Left hindlimb (tissue), 1 donor: ENCODE measurements at regions not wholly inside any gene's neighbourhood (a gene's known extent, or its start where the extent isn't known, plus 50 kb on each side); places are given as distances from the start of the nearest gene placed in this dataset.

Experiments
- DNase-seq: peaks from one replicate; pipeline ENCODE4 v3.0.0-alpha.2; 2018

DNA sequence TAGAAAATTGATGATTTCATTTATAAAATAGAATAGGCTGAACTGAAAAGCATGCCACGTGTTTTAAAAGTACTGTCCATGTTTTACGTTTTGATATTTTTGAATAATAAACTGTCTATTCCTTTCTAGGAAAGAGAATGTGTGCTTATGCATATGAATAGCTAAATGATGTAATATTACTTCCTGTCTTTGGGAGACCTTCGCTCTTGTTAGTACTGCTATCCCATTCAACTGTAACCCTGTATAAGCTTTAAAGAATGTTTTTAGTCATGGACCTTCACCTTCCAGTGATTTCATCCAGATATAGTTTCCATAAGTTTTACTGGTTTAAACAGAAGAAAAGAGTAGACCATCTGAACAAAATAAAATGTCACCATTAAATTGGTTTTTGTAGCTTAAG, 274.4 kb upstream of the SEMA3A start:
- DNase-seq: no peak

DNA sequence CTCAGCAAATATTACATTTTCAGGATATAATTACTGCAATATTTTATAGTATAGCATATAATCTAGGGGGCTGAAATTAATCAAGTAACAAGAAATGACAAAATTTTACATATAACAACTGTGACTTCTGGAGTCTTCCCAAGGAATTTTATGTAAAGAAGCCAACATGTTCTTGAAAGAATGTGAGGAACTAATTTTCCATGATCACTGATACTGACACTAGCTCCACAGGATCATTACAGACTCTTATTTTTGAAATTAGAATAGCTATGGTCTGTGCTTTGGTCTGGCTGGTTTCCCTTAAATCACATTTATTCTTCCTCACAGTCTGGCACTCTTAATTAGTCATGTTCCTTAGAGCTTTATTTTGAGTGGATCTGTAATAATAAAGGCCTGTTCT, 267.7 kb upstream of the SEMA3A start:
- no peak for DNase-seq

DNA sequence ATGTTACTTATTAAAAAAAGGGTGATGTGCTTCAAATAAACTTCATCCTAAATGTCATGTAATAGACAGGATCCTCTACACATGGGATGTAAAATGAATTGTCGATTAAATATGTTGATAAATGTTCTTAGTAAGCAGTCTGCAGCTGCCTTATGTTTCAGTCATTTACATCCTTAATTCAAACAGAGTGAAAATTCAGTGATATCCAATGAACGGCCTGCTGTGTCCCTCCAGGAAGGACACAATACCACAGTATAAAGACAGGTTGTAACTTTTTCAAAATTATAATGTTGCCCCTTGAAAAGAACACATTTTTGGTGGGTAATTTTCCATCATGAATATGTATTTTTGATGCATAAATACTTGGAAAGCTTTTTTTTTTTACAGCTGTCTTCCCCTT, 266.5 kb upstream of the SEMA3A start:
- no peak for DNase-seq

DNA sequence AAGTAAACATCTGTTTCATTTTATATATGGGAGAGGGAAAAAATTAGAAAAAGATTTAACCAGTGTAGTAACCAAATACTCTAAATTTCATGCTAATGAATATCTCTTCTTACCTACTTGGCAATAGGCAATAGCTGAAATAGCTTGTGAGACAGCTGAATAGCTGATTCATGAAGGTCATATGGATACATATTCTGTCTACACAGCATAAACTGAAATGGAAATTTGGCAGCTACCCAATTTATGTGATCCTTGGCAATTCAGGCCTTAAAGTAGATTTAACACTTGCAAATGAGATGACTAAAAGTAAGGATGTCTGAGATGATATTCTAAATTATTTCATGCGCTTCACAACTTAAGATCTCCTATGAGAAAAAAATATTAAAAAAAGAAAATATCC, 261.2 kb upstream of the SEMA3A start:
- DNase-seq: no peak

DNA sequence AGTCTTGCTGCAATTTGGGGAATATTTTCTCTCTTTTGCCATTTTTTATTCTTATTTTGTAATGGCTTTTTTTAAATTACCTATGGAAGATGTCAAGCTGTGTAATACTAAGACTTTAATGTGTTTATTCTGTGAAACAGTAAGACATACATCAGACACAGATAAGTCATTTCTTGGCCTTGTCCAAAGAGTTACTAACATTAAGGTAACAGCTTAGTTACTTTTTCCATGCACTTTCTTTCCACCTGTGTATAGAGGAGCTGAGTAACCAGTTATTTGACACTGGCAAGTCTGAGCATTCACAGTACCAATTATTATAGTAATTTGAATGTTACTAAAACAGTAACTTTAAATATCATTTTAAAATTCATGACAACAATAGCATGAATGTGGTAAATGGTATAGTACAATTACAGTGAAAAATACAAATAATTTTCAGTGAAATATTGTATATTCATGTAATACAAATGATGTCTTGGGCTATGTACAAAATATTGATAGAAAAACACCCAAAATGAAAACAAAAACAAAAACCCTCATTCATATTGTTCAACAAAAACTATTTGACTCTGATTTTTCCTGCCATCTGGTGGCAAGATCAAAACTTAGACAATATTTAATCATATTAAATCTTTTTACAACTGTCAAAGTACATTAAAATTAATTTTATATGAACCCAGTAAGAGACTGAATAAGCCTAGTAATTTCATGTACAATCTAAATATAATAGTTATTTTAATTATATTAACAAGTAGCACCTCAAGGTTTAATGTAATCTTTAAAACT, 259.8 kb upstream of the SEMA3A start:
- no peak for DNase-seq

DNA sequence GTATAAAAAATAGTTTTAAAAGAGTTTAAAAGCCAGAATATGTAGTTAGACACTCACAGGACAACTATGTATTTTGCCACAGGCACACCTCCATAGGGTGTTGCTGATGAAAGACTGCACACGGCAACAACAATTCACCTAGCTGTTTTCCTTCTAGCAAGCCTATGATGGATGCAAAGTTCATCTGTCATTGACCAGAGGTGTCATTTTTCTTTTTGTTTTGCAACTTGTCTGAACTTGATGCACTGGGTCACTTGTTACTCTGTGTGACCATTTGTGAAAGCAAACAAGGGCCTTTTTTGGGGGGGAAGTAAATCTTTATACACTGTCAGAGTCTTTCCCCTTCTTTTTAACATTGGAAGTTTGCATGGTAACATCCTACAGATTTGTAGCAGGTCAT, 258.0 kb upstream of the SEMA3A start:
- DNase-seq: no peak

DNA sequence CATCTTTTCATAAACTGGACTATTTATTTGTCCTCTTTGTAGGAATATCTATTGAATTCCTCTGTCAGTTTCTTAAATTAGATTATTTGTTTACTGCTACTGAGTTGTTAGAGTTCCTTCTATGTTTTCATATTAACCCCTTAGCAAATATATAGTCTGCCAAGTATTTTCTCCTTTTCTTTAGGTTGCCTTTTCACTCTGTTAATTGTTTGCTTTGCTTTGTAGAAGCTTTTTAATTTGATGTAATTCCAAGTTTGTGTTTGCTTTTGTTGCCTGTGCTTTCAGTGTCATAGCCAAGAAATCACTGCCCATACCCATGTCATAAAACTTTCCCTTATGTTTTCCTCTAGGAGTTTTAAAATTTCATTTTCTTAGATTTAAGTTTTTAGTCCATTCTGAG, 256.2 kb upstream of the SEMA3A start:
- no peak for DNase-seq

DNA sequence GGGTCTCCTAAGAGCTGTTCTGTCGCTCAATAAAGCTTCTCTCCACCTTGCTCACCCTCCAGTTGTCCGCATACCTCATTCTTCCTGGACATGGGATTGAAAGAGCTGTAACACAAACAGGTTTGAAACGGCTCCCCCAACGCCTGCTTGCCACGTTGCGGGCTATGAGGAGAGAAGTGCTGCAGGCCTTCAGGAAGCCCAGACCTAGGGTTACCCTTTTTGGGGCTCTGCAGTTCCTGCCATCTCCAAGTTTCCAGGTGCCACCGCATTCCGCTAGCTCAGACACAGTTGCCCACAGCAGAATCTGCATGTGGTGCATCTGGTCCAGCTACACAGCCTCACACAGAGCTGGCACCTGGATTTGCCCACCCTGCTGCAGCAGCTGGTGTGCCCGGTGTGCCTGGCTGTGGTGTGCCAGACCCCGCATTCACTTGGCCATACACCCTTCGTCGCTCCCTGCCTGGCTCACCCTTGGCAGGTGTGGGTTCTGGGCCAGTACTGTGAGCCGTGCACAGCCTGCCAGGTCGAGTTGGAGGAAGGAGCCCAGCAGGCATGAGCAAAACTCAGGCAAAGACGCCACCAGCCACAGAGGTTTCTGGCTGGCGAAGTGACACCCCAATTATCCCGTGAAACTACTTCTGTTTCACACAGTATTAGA, 253.2 kb upstream of the SEMA3A start:
- no peak for DNase-seq

DNA sequence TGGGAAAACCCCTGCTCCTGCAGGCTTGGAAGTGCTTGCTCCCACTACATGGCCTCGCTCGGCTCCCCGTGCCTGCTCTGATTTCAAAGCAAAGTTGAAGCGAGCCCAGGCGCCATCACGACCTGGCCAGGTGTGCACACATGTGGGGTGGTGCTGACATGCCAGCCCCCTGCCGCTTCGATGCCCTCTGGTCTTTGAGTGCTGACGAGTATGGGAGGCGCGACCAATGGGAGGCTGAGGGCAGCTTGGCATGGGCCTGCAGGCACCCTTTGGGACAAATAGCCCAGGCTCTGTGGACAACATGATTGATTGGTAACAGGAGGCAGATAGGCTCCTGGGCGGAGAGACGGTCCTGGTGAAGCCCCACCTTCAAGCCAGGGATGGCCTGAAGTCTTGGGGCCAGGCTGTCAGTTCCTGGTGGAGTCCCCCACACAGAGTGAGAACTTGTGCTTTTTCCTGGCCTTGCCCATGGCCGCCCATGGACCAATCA, 252.4 kb upstream of the SEMA3A start:
- no peak for DNase-seq

DNA sequence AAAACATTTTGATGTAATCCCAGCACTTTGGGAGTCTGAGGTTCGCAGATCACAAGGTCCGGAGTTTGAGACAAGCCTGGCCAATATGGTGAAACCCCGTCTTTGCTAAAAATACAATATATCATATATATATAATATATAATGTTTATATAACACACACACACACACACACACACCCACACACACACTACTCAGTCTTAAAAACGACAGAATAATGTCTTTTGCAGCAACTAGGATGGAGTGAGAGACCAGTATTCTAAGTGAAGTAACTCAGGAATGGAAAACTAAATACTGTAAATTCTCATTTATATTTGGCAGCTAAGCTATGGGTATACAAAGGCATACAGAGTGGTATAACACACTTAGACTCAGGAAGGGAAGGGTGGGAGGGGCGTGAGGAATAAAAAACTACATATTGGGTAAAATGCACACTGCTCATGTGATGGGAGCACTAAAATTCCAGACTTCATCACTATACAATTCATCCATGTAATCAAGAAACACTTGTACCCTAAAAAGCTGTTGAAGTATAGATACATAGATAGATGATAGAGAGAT, 231.2 kb upstream of the SEMA3A start:
- DNase-seq: no peak

DNA sequence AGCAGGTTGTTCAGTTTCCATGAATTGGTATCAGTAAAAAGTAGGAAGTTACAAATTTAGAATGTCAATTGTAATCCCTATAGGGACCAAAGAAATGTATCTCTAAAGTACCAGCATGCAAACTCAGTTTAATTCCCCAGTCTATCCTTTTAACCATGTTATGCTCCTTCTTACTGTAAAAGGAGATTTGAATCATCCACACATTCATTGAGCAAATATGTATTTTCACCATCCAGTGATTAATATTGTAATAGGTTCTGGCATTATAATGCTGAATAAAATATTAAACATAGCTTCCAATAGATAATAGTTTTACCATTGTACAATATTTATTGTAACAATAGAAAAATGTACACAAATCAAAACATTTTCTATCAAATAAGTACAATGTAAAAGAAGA, 228.2 kb upstream of the SEMA3A start:
- no peak for DNase-seq

DNA sequence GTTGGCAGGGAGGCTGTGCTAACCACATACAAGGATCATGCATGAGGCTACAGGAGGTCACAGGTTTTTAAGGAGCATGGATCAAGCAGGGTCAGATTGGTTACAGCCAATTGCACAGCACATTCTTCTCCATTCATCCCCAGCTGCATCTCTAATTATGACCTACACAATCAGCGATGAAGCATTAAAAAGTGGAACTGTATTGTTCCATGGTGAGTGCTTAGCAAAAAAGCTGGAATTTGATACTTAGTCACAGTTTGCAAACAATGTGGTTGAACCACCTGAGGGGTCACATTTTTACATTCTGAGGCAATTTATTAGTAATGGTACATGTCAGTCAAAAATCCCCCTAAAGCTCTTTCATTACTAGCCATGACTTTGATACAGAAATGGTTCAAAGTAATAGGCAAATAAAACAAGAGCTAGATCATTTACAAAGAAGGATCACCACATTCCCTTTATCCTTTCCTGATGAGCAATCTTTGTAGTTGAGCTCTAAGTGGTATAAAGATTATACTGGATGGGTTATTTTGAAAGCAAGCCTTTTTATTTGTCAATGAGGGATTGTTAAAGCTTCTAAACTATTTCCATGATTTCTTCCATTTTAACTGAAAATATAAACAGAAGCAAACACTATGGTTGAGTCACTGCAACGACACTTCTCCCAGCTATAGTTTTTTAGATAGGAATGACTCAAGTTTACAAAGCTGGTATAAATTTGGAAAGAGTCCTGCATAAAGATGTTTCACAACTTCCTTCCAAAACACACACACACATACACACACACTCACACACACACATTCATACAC, 217.8 kb upstream of the SEMA3A start:
- no peak for DNase-seq

DNA sequence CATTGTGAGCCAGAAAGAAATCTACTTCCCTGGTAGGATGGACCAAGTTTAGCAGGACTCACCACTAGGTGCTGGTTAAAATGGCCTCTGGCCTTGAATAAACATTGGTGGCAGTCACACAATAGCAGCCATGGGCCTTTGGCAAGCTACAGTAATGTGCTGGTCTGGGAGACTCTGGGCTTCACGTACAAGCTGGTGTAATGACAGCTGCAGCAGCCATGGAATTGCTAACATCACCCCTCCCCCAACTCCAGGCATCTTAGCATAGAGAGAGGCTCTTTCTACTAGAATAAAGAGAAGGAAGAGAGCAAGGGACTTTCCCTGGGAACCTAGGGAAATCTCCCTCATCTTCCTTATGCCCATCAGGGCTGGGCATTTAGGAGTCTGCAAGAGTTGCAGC, 205.1 kb upstream of the SEMA3A start:
- DNase-seq: no peak

DNA sequence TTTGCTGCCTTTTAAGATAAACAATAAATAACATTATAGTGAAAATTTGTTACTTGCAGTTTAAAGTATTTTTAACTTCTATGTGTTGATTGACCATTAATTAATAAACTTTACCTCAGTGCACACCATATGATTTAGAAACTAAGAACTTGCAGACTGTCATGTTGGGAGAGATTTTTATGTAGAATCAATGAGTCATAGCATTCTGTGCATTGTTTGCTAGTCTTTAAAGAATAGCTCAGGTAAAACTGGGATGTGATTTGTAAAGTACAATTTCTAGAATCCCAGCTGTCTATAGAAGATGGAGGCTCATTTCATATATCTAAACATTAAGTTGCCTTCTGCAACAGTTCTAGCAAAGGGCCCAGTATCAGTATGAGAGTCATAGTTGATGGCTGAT, 199.6 kb upstream of the SEMA3A start:
- no peak for DNase-seq

DNA sequence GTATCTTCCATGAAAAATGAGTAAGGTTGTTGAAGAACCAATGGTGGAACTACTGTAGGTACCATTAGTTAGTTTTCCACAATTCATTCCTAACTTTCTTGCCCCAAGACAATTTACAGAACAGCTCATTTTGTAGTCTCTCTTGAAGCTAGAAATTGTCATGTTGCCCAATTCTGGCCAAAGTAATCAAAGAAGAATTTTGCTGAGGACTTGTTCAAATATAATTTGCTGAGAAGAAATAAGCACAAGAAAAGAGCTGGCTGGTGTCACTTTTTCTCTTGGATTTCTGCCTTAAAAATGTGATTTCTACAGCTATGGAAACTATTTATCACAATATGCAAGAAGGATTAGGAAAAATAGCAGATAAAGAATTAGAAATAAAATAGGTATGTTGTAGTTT, 199.2 kb upstream of the SEMA3A start:
- no peak for DNase-seq

DNA sequence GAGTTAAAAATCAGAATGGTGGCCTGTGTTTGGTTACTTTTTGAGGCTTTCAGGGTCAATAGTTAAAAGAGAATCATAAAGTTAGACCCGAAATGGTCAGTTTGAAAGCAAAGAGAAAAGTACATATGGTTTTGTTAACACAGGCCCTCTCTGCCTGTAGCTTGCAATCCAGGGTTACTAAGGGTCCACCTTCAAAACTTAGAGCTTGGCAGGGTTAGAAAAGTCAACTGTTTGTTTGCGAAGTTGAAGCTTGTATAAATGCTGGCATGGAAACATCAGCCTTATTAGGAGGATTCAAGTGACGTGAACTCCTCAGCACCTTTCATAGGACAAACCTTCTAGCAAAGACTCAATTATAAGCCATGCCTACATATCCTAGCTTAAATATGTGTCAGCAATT, 196.3 kb upstream of the SEMA3A start:
- no peak for DNase-seq

DNA sequence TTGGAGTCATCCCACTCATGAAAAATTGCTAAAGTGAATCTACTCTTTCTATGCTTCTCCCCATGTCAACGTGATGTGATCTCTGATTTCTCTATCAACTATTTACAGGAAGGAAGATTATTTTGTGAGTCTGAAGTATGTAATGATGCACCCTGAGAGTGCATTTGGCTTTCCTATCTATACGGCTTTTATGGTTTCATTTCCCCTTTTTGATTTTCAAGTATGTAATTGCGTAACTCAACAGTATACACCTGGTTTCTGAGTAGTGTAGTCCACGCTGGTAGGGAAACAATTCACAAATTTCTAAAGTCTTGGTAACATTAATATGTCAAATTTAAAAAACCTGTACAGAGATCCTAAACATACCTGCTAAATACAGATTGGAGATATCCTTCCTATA, 194.7 kb upstream of the SEMA3A start:
- DNase-seq: no peak

DNA sequence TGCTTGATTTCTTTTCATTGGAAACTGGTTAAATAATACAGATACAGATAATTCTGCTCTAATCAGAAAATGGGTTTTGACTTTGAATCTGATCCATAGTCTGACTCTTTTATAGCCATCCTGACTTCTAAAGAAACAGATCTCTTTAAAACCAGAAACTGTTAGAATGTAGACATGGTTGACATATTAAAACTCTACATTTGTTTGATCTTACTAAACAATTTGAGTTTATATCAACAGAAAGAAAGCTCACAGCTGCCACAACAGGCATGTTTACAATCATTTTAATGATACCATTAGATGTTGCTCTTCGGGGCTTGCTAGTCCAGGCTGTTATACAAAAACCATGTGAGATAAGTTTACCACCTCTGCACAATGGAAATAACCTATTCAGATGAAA, 193.0 kb upstream of the SEMA3A start:
- DNase-seq: no peak

DNA sequence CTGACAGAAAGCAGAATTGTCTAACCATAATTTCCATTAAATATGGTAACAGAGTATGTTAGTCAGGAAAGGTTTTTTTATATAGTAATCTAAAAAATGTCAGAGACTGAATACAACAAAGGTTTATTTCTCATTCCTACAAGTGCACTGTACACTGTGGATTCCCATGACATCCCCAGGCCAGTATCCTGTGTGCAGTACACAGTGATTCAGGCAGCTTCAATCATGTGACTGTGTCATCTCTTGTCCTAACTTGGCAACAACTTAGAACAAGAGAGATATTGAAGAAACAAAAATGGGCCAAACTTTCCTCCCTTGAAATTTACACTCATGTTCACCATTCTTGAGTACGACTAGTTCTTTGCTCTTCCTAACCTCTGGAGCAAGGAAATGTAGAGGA, 189.8 kb upstream of the SEMA3A start:
- no peak for DNase-seq

DNA sequence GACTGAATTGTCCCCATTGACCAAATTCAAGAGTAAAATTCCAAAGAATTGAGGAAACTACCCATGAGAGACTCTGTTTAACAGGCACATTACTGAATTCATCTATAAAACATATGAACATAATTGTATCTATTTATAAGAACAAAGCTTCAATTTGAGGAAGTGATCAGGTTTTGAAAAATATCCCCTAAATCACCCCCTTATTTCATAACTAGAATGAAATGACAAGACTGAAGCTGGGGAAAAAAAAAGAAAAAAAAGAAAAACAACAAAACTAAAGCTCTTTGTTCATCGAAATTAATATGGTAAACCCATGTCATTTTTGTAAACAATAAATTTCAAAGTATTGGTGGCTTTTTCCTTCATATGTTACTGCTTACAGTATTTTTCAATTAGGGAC, 184.9 kb upstream of the SEMA3A start:
- no peak for DNase-seq

DNA sequence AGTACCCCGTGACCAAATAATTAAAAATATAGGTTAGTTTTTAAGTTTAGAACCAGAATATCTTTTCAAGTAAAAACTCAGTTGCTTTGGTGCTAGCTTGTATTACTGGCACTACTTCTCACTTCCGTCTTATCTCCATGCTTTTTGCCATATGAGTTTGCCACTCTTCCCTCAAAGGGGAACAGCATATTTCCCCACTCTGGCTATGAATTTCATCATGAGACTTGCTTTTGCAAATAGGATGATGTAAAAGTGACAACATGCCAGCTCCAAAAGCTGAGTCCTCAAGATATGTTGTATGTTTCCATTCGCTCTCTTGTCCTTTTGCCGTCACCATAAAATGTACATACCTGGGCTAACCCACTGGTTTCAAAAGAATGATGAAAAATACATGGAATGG, 178.1 kb upstream of the SEMA3A start:
- DNase-seq: no peak

DNA sequence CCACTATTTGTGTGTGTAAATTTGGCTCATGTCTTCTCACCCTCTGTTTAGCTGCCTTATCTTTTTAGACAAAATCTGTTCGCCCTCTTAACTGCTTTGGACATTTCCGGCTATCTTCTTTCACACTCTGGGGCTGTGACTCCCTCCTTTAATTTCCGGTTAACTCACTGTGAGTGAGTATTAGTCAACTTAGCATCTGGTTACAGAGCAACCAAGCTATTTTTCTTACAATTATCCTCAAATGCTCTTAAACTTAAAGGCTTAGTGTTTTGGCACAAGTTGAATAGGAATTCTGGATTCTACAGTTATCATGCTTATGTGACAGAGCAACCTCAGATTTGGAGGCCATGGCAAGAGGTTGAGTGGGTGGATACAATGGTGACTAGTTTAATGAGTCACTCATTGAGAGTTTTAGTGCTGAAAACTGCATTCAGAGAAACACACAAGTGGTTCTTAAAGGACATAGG, 177.6 kb upstream of the SEMA3A start:
- DNase-seq: no peak

DNA sequence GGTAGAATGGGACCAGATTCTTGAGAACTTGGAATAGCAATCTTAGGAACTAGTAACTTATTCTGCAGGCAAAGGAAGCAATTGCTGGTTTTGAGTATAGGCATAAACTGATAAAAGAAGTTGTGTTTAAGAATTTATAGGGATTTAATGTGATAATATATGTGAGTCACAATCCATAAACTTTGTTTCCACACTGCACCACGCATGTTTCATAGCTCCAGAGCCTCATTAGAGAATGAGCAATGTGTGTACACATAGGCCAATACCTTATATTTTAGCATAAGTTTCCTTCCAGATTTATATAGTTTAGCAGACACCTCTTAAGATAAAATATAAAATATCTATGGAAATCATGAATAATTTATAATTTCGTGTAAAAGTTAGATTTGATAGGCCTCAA, 175.5 kb upstream of the SEMA3A start:
- DNase-seq: no peak
